Stimulated activated CD4-positive, alpha-beta T cell treated with anti-CD3 and anti-CD28 coated beads, Interleukin-4, amount 100 ng/mL, for 24 hours (primary cell): ENCODE measurements at regions not wholly inside any gene's neighbourhood (a gene's known extent, or its start where the extent isn't known, plus 50 kb on each side); places are given as distances from the start of the nearest gene placed in this dataset.
"Not testable (repeated sequence)": the region's sequence is repeated elsewhere in the genome, so short reads cannot be mapped to it uniquely, and the experiment has no call there.

ENCODE experiments used
- DNase-seq: peaks from one replicate; pipeline ENCODE4 v3.0.0-alpha.2; 2020

GRCh38 chr15:22684786-22685185, 101.7 kb upstream of the NIPA1 start:
- peak; percentile 6 for DNase-seq

GRCh38 chr15:22699881-22700280, 86.6 kb upstream of the NIPA1 start:
- DNase-seq: not testable (repeated sequence)

GRCh38 chr15:22710831-22711341, 75.6 kb upstream of the NIPA1 start:
- not testable (repeated sequence) for DNase-seq

- DNase-seq: not testable (repeated sequence)
These were observed 72.5 kb upstream of the NIPA1 start for GRCh38 chr15:22713933-22714332.

- DNase-seq: not testable (repeated sequence)
These were observed 71.9 kb upstream of the NIPA1 start for GRCh38 chr15:22714358-22715132.

GRCh38 chr15:22715133-22715845, 71.2 kb upstream of the NIPA1 start:
- not testable (repeated sequence) for DNase-seq

GRCh38 chr15:22719980-22720379, 66.5 kb upstream of the NIPA1 start:
- DNase-seq: peak; percentile 24

GRCh38 chr15:22726104-22726503, 60.3 kb upstream of the NIPA1 start:
- not testable (repeated sequence) for DNase-seq

- DNase-seq: not testable (repeated sequence)
These were observed 51.4 kb upstream of the NIPA1 start for GRCh38 chr15:22735067-22735466.

- DNase-seq: no peak
These were observed 50.7 kb upstream of the NIPA1 start for GRCh38 chr15:22735781-22736180.

- not testable (repeated sequence) for DNase-seq
These were observed 50.2 kb upstream of the NIPA1 start for GRCh38 chr15:22736200-22736599.
